ENCODE measurements at regions not wholly inside any gene's neighbourhood (a gene's known extent, or its start where the extent isn't known, plus 50 kb on each side); places are given as distances from the start of the nearest gene placed in this dataset.
A peak's percentile ranks its signal among the peaks of the same experiment; 100 is the strongest.

DNA sequence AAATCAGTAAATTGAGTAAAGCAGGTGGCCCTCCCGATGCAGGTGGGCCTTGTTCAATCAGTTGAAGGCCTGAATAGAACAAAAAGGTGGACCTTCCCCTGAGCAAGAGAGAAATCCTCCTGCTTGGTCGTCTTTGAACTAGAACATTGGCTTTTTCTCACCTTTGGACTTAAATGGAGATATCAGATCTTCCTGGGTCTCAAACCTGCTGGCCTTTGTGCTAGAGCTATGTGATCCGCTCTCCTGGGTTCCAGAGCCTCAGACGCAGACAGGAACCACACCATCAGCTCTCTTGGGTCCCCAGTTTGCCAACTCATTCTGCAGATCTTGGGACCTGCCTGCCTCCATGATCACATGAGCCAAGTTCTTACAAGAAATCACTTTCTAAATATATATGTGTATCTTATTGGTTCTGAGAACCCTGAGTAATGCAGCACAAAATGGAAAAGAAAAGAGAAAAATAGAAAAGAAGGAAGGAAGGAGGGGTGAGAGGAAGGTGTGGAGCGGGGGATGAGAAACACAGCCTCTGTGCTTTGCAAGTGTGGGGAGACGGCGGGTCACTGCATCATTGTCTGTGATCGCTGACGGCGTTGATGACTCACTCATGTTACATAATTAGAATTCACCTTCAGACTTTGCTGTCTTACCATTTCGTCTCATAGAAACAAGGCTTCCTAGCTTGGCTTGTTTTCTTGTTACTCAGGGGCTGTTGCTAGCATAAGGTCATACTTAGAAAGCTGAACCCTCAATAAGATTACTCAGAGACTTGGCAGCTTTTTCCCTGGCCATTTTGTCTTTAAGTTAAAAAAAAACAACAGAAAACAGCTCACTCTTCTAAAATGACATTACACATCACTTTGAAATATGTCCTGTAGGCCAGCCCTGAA lies 85.7 kb upstream of the NEDD9 start (continued):
- TF ChIP-seq, protein P1, sequence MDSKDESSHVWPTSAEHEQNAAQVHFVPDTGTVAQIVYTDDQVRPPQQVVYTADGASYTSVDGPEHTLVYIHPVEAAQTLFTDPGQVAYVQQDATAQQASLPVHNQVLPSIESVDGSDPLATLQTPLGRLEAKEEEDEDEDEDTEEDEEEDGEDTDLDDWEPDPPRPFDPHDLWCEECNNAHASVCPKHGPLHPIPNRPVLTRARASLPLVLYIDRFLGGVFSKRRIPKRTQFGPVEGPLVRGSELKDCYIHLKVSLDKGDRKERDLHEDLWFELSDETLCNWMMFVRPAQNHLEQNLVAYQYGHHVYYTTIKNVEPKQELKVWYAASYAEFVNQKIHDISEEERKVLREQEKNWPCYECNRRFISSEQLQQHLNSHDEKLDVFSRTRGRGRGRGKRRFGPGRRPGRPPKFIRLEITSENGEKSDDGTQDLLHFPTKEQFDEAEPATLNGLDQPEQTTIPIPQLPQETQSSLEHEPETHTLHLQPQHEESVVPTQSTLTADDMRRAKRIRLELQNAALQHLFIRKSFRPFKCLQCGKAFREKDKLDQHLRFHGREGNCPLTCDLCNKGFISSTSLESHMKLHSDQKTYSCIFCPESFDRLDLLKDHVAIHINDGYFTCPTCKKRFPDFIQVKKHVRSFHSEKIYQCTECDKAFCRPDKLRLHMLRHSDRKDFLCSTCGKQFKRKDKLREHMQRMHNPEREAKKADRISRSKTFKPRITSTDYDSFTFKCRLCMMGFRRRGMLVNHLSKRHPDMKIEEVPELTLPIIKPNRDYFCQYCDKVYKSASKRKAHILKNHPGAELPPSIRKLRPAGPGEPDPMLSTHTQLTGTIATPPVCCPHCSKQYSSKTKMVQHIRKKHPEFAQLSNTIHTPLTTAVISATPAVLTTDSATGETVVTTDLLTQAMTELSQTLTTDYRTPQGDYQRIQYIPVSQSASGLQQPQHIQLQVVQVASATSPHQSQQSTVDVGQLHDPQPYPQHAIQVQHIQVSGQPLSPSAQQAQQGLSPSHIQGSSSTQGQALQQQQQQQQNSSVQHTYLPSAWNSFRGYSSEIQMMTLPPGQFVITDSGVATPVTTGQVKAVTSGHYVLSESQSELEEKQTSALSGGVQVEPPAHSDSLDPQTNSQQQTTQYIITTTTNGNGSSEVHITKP (CRISPR knock-in tag; IDR thresholded peaks at IDR 0.05; ENCODE audit: low read depth): no peak
- TF ChIP-seq, protein P2, sequence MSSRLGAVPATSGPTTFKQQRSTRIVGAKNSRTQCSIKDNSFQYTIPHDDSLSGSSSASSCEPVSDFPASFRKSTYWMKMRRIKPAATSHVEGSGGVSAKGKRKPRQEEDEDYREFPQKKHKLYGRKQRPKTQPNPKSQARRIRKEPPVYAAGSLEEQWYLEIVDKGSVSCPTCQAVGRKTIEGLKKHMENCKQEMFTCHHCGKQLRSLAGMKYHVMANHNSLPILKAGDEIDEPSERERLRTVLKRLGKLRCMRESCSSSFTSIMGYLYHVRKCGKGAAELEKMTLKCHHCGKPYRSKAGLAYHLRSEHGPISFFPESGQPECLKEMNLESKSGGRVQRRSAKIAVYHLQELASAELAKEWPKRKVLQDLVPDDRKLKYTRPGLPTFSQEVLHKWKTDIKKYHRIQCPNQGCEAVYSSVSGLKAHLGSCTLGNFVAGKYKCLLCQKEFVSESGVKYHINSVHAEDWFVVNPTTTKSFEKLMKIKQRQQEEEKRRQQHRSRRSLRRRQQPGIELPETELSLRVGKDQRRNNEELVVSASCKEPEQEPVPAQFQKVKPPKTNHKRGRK (CRISPR knock-in tag; IDR thresholded peaks at IDR 0.05): 0 out of 2 replicates have a peak, but pooled peaks have one; percentile 3
- TF ChIP-seq ZFP36L1 (CRISPR knock-in tag; IDR thresholded peaks at IDR 0.05) (no peak), STAG1 (CRISPR knock-in tag; IDR thresholded peaks at IDR 0.05) (no peak; the same call in 1 of the 2 replicates), KAT2B (IDR thresholded peaks at IDR 0.05; ENCODE audit: borderline replicate concordance, low read depth, low read length) (no peak), ZNF484 (CRISPR knock-in tag; IDR thresholded peaks at IDR 0.05; ENCODE audit: borderline replicate concordance, low read depth) (no peak), ZNF180 (CRISPR knock-in tag; IDR thresholded peaks at IDR 0.05; ENCODE audit: borderline replicate concordance, low read depth) (no peak), ZNF335 (CRISPR knock-in tag; IDR thresholded peaks at IDR 0.05) (no peak), RBM39 (IDR thresholded peaks at IDR 0.05; ENCODE audit: low read depth, low read length, poor library complexity, severe bottlenecking) (no peak), ZNF619 (CRISPR knock-in tag; IDR thresholded peaks at IDR 0.05) (no peak), NR2F1 (CRISPR knock-in tag; IDR thresholded peaks at IDR 0.05) (no peak), ZNF788 (CRISPR knock-in tag; IDR thresholded peaks at IDR 0.05; ENCODE audit: borderline replicate concordance) (0 out of 2 replicates have a peak, but pooled peaks have one; percentile 39), ZEB1 (IDR thresholded peaks at IDR 0.05; ENCODE audit: insufficient replicate concordance, low read depth) (no peak), ZNF883 (CRISPR knock-in tag; IDR thresholded peaks at IDR 0.05; ENCODE audit: not compliant biosample characterization) (no peak), RAD21 (CRISPR knock-in tag; IDR thresholded peaks at IDR 0.05) (no peak), ZNF337 (CRISPR knock-in tag; IDR thresholded peaks at IDR 0.05; ENCODE audit: borderline replicate concordance, low read depth) (no peak)
- TF ChIP-seq, protein P3, sequence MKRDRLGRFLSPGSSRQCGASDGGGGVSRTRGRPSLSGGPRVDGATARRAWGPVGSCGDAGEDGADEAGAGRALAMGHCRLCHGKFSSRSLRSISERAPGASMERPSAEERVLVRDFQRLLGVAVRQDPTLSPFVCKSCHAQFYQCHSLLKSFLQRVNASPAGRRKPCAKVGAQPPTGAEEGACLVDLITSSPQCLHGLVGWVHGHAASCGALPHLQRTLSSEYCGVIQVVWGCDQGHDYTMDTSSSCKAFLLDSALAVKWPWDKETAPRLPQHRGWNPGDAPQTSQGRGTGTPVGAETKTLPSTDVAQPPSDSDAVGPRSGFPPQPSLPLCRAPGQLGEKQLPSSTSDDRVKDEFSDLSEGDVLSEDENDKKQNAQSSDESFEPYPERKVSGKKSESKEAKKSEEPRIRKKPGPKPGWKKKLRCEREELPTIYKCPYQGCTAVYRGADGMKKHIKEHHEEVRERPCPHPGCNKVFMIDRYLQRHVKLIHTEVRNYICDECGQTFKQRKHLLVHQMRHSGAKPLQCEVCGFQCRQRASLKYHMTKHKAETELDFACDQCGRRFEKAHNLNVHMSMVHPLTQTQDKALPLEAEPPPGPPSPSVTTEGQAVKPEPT (CRISPR knock-in tag; IDR thresholded peaks at IDR 0.05; ENCODE audit: low read depth): no peak
- TF ChIP-seq, protein P4, sequence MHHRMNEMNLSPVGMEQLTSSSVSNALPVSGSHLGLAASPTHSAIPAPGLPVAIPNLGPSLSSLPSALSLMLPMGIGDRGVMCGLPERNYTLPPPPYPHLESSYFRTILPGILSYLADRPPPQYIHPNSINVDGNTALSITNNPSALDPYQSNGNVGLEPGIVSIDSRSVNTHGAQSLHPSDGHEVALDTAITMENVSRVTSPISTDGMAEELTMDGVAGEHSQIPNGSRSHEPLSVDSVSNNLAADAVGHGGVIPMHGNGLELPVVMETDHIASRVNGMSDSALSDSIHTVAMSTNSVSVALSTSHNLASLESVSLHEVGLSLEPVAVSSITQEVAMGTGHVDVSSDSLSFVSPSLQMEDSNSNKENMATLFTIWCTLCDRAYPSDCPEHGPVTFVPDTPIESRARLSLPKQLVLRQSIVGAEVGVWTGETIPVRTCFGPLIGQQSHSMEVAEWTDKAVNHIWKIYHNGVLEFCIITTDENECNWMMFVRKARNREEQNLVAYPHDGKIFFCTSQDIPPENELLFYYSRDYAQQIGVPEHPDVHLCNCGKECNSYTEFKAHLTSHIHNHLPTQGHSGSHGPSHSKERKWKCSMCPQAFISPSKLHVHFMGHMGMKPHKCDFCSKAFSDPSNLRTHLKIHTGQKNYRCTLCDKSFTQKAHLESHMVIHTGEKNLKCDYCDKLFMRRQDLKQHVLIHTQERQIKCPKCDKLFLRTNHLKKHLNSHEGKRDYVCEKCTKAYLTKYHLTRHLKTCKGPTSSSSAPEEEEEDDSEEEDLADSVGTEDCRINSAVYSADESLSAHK (CRISPR knock-in tag; IDR thresholded peaks at IDR 0.05; ENCODE audit: borderline replicate concordance): no peak

All from HepG2 (cell line).